T-helper 17 cell (primary cell): ENCODE measurements at regions not wholly inside any gene's neighbourhood (a gene's known extent, or its start where the extent isn't known, plus 50 kb on each side); places are given as distances from the start of the nearest gene placed in this dataset.

ENCODE experiments used
- ATAC-seq: fragments of 150-1000 bp; cut with Tn5 transposase; 2 replicates; pipeline ENCODE4 v1.10.0; 2021; ENCODE audit warnings: mild to moderate bottlenecking, moderate library complexity
- DNase-seq, 3 donors: peaks; one replicate each; pipeline versions ENCODE4 v3.0.0 to v3.0.0-alpha.2; 2020 to 2021
- H3K9me3 ChIP-seq: one replicate; pipeline ENCODE4 v1.7.0; 2013; ENCODE audit warnings: low read length, mild to moderate bottlenecking; ENCODE audit not compliant: control insufficient read depth, poor library complexity, severe bottlenecking
- H3K27ac Mint-ChIP-seq: one replicate; pipeline ENCODE4 v1.8.0; 2022; ENCODE audit warnings: mild to moderate bottlenecking, moderate library complexity, mixed read lengths
- H3K27me3 Mint-ChIP-seq: one replicate; pipeline ENCODE4 v1.8.0; 2022; ENCODE audit warnings: mixed read lengths
- H3K36me3 Mint-ChIP-seq: one replicate; pipeline ENCODE4 v1.8.0; 2022; ENCODE audit warnings: low read depth, mixed read lengths
- H3K4me1 Mint-ChIP-seq: one replicate; pipeline ENCODE4 v1.8.0; 2022; ENCODE audit warnings: mild to moderate bottlenecking, mixed read lengths
- H3K4me3 Mint-ChIP-seq: one replicate; pipeline ENCODE4 v1.8.0; 2022; ENCODE audit warnings: mild to moderate bottlenecking, moderate library complexity, mixed read lengths

DNA sequence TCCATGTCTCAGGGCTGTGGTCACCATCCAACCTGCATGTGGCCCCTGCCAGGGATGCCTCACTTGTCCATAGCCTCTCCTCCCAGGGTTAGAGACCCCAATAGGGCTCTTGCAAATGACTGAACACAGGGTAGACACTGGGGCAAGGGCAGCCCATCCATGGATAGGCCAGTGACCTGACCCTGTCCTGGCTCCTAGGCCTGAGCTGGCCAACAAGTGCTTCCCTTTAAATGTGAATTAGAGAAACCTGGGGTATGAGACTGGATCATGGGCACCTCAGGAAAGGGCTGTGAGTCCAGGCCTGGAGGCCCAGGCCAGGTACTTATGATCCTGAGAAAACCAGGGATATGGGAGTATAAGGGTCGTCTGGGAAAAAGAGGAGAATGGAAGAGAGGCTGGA is 64.5 kb downstream of the COPS8 start:
- Mint-ChIP-seq H3K4me1 (peaks cover 3% of the 10 kb centered on the region), H3K36me3 (peaks cover 8% of the 10 kb centered on the region), H3K27me3 (peaks cover 20% of the 10 kb centered on the region), H3K4me3 (no peak overlapping the region), H3K27ac (no peak overlapping the region)
- DNase-seq = no peak
- peaks cover 8% of the 10 kb centered on the region for H3K9me3 ChIP-seq
- no peak for ATAC-seq

DNA sequence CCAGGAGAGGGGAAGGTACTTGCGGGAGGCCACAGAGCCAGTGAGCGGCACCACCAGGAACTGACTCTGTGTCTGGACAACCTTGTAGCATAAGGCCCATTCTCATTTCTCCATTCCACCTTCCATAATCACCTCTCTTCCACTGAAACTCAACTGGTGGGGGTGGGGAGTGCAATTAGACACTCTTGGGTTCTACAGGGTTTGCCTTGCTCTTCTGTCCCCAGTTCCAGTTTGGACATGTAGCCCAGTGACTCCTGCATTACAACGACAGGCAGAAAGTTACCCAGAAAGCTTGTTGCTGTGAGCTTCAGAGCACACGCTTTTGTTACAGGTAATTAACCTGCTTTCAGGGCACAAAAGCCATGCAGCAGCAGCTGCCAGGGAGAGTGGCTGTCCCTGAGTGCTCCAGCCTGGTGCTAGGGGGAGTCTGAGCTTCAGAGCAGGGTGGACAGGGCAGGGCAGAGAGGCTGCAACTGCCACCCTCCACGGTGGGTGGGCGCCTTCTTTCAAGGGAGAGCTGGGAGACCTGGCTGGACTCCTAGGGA is 65.2 kb downstream of the COPS8 start:
- no peak overlapping the region for H3K27ac Mint-ChIP-seq
- peaks cover 7% of the 10 kb centered on the region for H3K9me3 ChIP-seq
- H3K4me3 Mint-ChIP-seq = no peak overlapping the region
- peaks cover 21% of the 10 kb centered on the region for H3K27me3 Mint-ChIP-seq
- no peak for DNase-seq
- H3K36me3 Mint-ChIP-seq = peaks cover 8% of the 10 kb centered on the region
- ATAC-seq = no peak
- peaks cover 4% of the 10 kb centered on the region for H3K4me1 Mint-ChIP-seq

DNA sequence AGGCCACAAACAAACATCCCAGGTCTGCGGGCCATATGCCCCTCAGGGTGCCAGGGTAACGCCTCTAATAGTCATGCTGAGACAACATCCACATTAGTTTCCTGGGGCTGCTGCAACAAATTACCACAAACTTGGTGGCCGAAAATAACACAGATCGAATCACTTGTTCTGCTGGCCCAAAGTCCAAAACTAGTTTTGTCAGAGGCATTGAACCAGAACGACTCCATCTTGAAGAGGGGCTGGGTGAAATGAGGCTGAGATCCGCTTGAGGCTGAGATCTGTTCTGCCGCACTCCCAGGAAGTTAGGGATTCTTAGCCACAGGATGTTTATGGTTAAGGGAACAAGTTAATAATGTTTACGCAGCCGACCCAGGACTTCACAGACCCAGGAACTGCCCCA is 66.7 kb downstream of the COPS8 start:
- DNase-seq = no peak
- peaks cover 8% of the 10 kb centered on the region for H3K36me3 Mint-ChIP-seq
- H3K9me3 ChIP-seq = no peaks in the 10 kb centered on the region
- peaks cover 4% of the 10 kb centered on the region for H3K4me1 Mint-ChIP-seq
- ATAC-seq = no peak
- H3K4me3 Mint-ChIP-seq = no peak overlapping the region
- H3K27me3 Mint-ChIP-seq = peaks cover 26% of the 10 kb centered on the region
- H3K27ac Mint-ChIP-seq = no peak overlapping the region

DNA sequence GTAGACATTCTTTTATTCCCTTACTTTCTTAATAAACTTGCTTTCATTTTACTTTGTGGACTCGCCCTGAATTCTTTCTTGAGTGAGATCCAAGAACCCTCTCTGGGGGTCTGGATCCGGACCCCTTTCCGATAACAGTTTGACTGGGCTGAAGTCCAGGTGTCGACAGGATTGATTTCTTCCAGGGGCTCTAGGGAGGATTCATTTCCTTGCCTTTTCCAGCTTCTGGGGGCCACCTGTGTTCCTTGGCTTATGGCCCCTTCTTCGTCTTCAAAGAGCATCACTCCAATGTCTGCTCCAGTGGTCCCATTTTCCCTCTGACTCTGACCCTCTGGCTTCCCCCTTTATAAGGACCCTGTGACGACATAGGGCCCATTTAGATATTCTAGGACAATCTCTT is 67.5 kb downstream of the COPS8 start:
- H3K4me3 Mint-ChIP-seq = no peak overlapping the region
- DNase-seq (no peak), ATAC-seq (no peak)
- H3K27me3 Mint-ChIP-seq = peaks cover 26% of the 10 kb centered on the region
- no peaks in the 10 kb centered on the region for H3K9me3 ChIP-seq
- H3K27ac Mint-ChIP-seq = no peak overlapping the region
- H3K36me3 Mint-ChIP-seq = peaks cover 8% of the 10 kb centered on the region
- peaks cover 4% of the 10 kb centered on the region for H3K4me1 Mint-ChIP-seq

DNA sequence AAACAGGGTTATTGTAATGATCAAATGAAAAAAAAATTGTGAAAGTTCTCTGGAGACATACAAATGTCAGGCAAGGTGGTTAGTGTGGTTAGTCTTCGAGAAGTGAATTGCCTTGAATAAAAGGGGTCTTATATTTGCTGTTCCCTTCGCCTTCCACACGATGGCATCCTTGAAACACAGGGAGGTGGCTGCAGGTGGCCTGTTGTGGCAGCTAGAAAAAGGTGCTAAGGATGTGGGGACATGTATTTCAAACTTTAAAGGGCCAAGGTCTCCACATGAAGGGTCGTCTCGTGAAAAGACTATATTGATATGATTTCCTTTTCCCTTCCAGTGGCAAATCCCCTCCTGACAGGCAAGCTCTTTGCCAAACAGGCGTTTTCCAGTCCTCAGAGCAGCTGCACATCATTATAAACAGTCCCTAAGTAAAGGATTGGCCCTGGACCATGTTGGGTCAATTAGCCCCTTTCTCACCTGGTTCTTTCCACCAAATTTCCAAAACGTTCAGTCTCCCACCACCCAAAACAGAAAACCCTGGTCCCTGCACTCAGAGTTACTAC is 68.5 kb downstream of the COPS8 start:
- H3K36me3 Mint-ChIP-seq = peaks cover 7% of the 10 kb centered on the region
- peaks cover 4% of the 10 kb centered on the region for H3K4me1 Mint-ChIP-seq
- H3K4me3 Mint-ChIP-seq = no peak overlapping the region
- peaks cover 26% of the 10 kb centered on the region for H3K27me3 Mint-ChIP-seq
- no peak overlapping the region for H3K27ac Mint-ChIP-seq
- H3K9me3 ChIP-seq = no peaks in the 10 kb centered on the region
- DNase-seq (peak in 2 of 3 donors; percentile 14 to 25), ATAC-seq (peak; percentile 66)

DNA sequence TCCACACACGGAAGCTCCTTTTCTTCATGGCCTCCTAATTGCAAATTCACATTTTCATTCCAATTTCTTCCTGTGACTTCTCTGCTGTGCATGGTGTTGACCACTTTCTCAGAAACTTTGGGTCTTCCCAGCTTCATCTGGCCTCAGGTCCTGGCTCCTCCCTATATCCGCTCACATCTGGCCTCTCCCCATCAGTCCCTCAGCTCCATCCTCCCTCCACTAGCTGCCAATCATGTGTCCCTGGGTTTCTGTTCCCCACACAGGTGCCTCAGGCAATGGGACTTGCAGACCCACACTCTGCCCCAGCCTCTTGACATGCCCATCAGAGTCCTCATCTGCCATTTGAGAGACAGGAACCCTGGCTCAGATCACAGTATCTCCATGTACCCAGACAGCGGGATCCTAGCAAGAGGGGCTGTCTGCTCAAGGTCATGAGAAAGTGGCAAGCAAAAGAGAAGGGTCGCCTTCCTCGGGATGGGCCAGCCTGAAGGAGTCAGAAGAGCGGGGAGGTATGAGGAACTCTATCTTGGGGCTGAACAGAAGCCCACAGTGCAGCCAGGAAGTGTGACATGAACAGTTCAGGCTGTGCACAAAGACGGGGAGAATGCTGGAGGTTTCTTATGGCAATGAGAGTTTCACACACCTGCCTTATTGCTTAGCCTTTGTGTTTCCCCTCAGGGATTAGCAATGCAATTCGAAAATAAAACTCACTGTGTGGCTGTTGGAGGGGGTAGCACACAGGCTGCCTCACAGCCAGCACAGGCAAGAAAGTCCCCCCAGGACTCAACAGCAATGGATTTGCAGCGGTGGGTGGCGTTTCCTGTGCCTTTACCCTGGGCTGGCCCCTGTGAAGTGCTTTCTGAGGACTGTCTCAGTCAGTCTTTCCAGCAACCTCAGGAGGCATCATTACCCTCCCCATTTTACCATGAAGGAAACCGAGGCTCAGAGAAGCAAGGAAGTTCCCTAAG is 69.5 kb downstream of the COPS8 start:
- Mint-ChIP-seq H3K27ac (no peak overlapping the region), H3K4me3 (peak overlapping the region; percentile 70), H3K27me3 (peaks cover 26% of the 10 kb centered on the region), H3K36me3 (peaks cover 5% of the 10 kb centered on the region), H3K4me1 (peaks cover 7% of the 10 kb centered on the region)
- DNase-seq (no peak), ATAC-seq (no peak)
- no peaks in the 10 kb centered on the region for H3K9me3 ChIP-seq

DNA sequence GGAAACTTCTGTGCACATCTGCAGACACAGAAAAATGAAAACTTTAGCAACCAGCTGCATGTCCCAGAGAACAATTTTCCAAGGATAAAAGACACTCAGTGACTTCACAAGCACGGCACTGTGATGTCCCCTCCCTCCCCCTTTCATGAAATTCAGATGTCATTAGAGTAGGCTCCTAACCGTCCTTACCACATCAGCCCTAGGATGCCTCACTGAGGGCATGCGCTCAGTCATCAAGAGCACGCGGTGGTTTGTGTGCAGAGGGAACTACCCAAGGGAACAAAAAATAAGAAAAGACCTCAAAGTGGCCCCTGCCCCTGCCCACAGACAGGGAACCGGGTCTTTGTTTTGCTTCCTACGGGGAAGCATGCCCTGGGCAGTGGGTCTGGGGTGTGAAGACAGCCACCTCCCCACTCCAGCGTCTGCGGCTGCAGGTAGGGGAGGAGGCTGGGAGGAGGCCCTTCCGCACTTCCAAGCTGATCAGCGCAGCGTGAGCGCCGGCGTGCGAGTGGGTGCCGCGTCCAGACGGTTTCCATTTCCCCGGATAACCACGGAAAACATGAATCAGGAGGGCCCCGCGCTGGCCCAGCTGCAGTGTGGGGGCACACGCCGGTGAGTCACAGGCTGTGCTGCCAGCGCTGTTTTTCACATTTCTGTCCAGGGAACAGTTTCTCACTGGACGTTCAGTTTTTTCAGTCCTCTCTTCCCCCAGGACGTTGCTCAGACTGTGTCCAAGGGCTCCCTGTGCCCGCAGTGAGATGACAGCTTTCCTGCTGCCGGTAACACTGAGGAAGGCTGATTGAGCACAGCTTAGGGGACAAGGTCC is 70.6 kb downstream of the COPS8 start:
- Mint-ChIP-seq H3K4me3 (no peak overlapping the region), H3K36me3 (peaks cover 5% of the 10 kb centered on the region), H3K4me1 (peaks cover 8% of the 10 kb centered on the region), H3K27me3 (peaks cover 28% of the 10 kb centered on the region), H3K27ac (no peak overlapping the region)
- no peaks in the 10 kb centered on the region for H3K9me3 ChIP-seq
- ATAC-seq (no peak), DNase-seq (no peak)

DNA sequence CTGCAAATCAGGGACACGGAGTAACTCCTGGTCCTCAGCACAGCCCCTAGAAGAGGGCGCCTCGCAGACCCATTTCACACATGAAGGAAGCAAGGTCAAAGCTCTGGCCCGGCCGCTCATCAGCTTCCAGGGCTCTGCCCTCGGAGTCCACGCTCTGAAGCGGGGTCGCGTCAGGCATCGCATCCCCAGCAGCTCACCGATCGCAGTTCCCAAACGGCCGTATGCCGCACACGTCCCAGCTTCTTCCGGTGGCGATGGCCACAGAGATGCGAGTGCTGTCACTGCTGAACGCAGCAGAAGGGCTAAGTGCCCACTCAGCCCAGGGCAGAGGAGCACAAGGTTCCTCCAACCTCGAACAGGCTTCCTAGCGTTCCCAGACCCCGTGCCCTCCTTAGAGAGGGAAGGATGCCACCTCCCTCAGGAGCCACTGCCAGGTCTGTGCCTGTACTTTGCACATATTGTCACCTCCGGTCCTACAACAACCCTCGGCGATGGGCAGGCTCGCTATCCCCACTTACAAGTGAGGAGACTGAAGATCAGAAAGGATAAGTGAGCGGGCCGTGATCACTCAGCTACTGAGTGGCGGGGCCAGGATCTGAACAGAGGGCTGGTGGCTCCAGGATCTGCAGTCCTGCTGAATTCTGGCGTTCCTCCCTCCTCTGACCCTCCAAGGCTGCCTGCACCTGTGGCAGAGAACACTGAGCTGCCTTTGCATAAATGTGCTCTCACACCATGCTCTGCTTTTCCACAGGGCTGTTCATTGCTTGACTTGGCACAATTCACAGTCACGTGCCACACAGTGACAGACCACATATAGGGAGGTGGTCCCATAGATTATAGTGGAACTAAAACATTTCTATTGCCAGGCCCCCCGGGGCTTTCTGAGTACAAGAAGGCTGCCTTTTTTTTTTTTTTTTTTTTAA is 71.4 kb downstream of the COPS8 start:
- Mint-ChIP-seq H3K36me3 (no peaks in the 10 kb centered on the region), H3K27me3 (peaks cover 28% of the 10 kb centered on the region), H3K4me1 (peaks cover 9% of the 10 kb centered on the region), H3K27ac (no peak overlapping the region), H3K4me3 (no peak overlapping the region)
- H3K9me3 ChIP-seq = no peaks in the 10 kb centered on the region
- no peak for ATAC-seq
- no peak for DNase-seq

DNA sequence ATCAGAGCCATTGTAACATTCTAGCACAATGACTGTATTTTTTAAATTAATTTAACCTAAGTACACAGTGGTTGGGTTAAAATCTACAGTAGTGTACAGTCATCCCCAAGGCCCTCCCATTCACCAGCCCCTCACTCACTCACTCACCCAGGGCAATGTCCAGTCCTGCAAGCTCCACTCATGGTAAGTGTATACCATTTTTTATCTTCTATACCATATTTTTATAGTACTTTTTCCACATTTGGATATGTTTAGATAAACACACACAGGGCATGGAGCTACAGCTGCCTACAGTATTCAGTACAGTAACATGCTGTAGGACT is 72.1 kb downstream of the COPS8 start:
- DNase-seq (no peak), ATAC-seq (no peak)
- H3K36me3 Mint-ChIP-seq = no peaks in the 10 kb centered on the region
- no peak overlapping the region for H3K4me3 Mint-ChIP-seq
- H3K27ac Mint-ChIP-seq = no peak overlapping the region
- peaks cover 27% of the 10 kb centered on the region for H3K27me3 Mint-ChIP-seq
- no peaks in the 10 kb centered on the region for H3K9me3 ChIP-seq
- peaks cover 9% of the 10 kb centered on the region for H3K4me1 Mint-ChIP-seq

DNA sequence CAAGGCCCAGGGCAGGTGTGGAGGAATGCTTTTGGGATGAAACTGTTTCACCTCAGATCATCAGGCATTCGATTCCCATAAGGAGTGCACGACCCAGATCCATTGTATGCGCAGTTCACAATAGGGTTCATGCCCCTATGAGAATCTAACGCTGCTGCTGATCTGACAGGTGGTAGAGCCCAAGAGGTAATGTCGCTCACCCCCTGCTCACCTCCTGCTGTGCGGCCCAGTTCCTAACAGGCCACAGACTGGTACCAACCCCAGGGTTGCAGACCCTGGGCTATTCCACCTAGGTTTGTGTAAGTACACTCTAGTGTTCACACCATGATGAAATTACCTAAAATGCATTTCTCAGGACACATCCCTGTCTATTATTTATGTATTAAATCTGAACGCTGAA is 72.5 kb downstream of the COPS8 start:
- no peaks in the 10 kb centered on the region for H3K36me3 Mint-ChIP-seq
- peaks cover 9% of the 10 kb centered on the region for H3K4me1 Mint-ChIP-seq
- DNase-seq = no peak
- H3K4me3 Mint-ChIP-seq = no peak overlapping the region
- peaks cover 30% of the 10 kb centered on the region for H3K27me3 Mint-ChIP-seq
- no peak for ATAC-seq
- H3K9me3 ChIP-seq = no peaks in the 10 kb centered on the region
- no peak overlapping the region for H3K27ac Mint-ChIP-seq

DNA sequence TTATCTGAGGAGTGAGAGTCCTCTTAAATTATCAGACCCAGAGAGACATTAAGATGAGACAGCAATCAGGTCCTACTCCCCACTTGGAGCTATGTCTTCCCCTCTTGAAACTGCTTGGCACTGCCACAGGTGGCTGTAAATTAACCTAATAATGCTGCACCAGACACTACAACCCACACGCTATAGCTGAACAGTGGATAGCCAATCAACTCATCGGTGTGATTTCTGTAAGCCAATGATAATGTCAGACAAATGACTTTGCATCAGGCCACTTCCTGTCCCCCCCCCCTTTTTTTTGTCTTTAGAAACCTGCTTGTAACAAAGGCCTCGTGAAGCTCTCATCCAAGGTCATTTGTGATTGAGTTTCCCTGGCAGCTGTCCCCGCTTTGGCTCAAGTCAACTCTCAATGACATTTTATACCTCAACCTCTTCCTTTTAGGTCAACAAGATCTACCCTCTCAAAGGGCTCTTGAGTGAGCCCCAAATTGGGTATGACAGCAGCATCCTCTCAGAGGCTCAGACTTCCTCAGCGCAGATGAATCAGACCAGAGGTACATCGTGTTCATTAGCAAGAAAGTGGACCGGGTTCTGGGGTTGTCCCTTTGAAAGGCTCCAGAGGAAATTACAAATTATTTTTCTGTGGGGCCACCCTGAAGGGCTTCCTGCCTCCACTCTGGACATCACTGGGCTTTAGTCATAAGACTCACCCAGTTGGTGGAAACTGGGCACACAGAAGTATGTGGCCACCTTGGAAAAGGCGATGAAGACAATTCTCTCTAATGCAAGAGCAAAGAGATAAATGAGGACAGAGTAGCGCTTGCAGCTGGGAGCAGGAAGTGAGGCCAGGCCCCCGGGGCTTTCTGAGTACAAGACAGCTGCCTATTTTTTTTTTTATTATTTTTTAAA is 73.6 kb downstream of the COPS8 start:
- H3K4me3 Mint-ChIP-seq = no peak overlapping the region
- ATAC-seq (no peak), DNase-seq (no peak)
- peaks cover 9% of the 10 kb centered on the region for H3K4me1 Mint-ChIP-seq
- H3K36me3 Mint-ChIP-seq = no peaks in the 10 kb centered on the region
- H3K27me3 Mint-ChIP-seq = peaks cover 28% of the 10 kb centered on the region
- no peaks in the 10 kb centered on the region for H3K9me3 ChIP-seq
- no peak overlapping the region for H3K27ac Mint-ChIP-seq
